ENCODE measurements at regions not wholly inside any gene's neighbourhood (a gene's known extent, or its start where the extent isn't known, plus 50 kb on each side); places are given as distances from the start of the nearest gene placed in this dataset.
A peak's percentile ranks its signal among the peaks of the same experiment; 100 is the strongest.

GRCh38 chr5:112685386-112685785, 52.3 kb upstream of the APC start:
- no peak for TF ChIP-seq CTCF (IDR thresholded peaks at IDR 0.05; ENCODE audit: control extremely low read depth, extremely low read depth)
- H3K36me3 ChIP-seq (ENCODE audit: control insufficient read depth in 4 of 4, insufficient read depth in 4 of 4, low read length in 4 of 4), result no peaks in the 10 kb centered on the region
- H3K27ac ChIP-seq (ENCODE audit: low read depth in 1 of 2, low read length in 1 of 2), result no peak overlapping the region
- no peak overlapping the region for H3K4me3 ChIP-seq
- no peaks in the 10 kb centered on the region for H3K9me3 ChIP-seq (ENCODE audit: control insufficient read depth in 4 of 4, insufficient read depth in 3 of 4, low read length in 3 of 4)
- no peak overlapping the region for H3K9ac ChIP-seq (ENCODE audit: insufficient read depth in 1 of 2, low read length in 2 of 2)
- H3K4me1 ChIP-seq (ENCODE audit: control insufficient read depth in 5 of 5, insufficient read depth in 5 of 5, low read length in 5 of 5), result peaks cover 0 to 2% (median 0%) of the 10 kb centered on the region in 5 donors
- ATAC-seq (ENCODE audit: insufficient read depth, low FRiP score), result no peak
- DNase-seq, result no peak
- no peaks in the 10 kb centered on the region for H3K27me3 ChIP-seq (ENCODE audit: control insufficient read depth in 3 of 3, insufficient read depth in 3 of 3, low read length in 2 of 3)

GRCh38 chr5:112685931-112686330, 51.8 kb upstream of the APC start:
- no peak overlapping the region for H3K9ac ChIP-seq (ENCODE audit: insufficient read depth in 1 of 2, low read length in 2 of 2)
- H3K27ac ChIP-seq (ENCODE audit: low read depth in 1 of 2, low read length in 1 of 2), result peak overlapping the region in 1 of 2 donors; percentile 21
- whole genome bisulfite sequencing, 2 donors, result 66 to 77% methylated on average over 2 of the region's 2 CpGs
- H3K27me3 ChIP-seq (ENCODE audit: control insufficient read depth in 3 of 3, insufficient read depth in 3 of 3, low read length in 2 of 3), result no peaks in the 10 kb centered on the region
- no peaks in the 10 kb centered on the region for H3K9me3 ChIP-seq (ENCODE audit: control insufficient read depth in 4 of 4, insufficient read depth in 3 of 4, low read length in 3 of 4)
- H3K36me3 ChIP-seq (ENCODE audit: control insufficient read depth in 4 of 4, insufficient read depth in 4 of 4, low read length in 4 of 4), result no peaks in the 10 kb centered on the region
- peak; percentile 43 to 60 (median 52) for DNase-seq
- no peak overlapping the region for H3K4me3 ChIP-seq
- H3K4me1 ChIP-seq (ENCODE audit: control insufficient read depth in 5 of 5, insufficient read depth in 5 of 5, low read length in 5 of 5), result peaks cover 0 to 2% (median 0%) of the 10 kb centered on the region in 5 donors
- TF ChIP-seq CTCF (IDR thresholded peaks at IDR 0.05; ENCODE audit: control extremely low read depth, extremely low read depth), result no peak
- no peak for ATAC-seq (ENCODE audit: insufficient read depth, low FRiP score)

- Histone ChIP-seq H3K36me3 (ENCODE audit: control insufficient read depth in 4 of 4, insufficient read depth in 4 of 4, low read length in 4 of 4) (no peaks in the 10 kb centered on the region), H3K27ac (ENCODE audit: low read depth in 1 of 2, low read length in 1 of 2) (no peak overlapping the region), H3K4me3 (no peak overlapping the region), H3K9me3 (ENCODE audit: control insufficient read depth in 4 of 4, insufficient read depth in 3 of 4, low read length in 3 of 4) (no peaks in the 10 kb centered on the region), H3K9ac (ENCODE audit: insufficient read depth in 1 of 2, low read length in 2 of 2) (no peak overlapping the region), H3K4me1 (ENCODE audit: control insufficient read depth in 5 of 5, insufficient read depth in 5 of 5, low read length in 5 of 5) (peaks cover 0 to 2% (median 0%) of the 10 kb centered on the region in 5 donors), H3K27me3 (ENCODE audit: control insufficient read depth in 3 of 3, insufficient read depth in 3 of 3, low read length in 2 of 3) (no peaks in the 10 kb centered on the region)
- no peak for TF ChIP-seq CTCF (IDR thresholded peaks at IDR 0.05; ENCODE audit: control extremely low read depth, extremely low read depth)
- DNase-seq (no peak), ATAC-seq (ENCODE audit: insufficient read depth, low FRiP score) (no peak)
- WGBS, 2 donors, result 93 to 95% methylated on average over 2 of the region's 2 CpGs
These were observed 51.0 kb upstream of the APC start for GRCh38 chr5:112686675-112687074.

- H3K9ac ChIP-seq (ENCODE audit: insufficient read depth in 1 of 2, low read length in 2 of 2), result no peak overlapping the region
- TF ChIP-seq CTCF (IDR thresholded peaks at IDR 0.05; ENCODE audit: control extremely low read depth, extremely low read depth), result no peak
- H3K9me3 ChIP-seq (ENCODE audit: control insufficient read depth in 4 of 4, insufficient read depth in 3 of 4, low read length in 3 of 4), result no peaks in the 10 kb centered on the region
- no peak overlapping the region for H3K4me3 ChIP-seq
- no peak for ATAC-seq (ENCODE audit: insufficient read depth, low FRiP score)
- H3K4me1 ChIP-seq (ENCODE audit: control insufficient read depth in 5 of 5, insufficient read depth in 5 of 5, low read length in 5 of 5), result peaks cover 0 to 2% (median 0%) of the 10 kb centered on the region in 5 donors
- H3K27ac ChIP-seq (ENCODE audit: low read depth in 1 of 2, low read length in 1 of 2), result no peak overlapping the region
- no peaks in the 10 kb centered on the region for H3K36me3 ChIP-seq (ENCODE audit: control insufficient read depth in 4 of 4, insufficient read depth in 4 of 4, low read length in 4 of 4)
- H3K27me3 ChIP-seq (ENCODE audit: control insufficient read depth in 3 of 3, insufficient read depth in 3 of 3, low read length in 2 of 3), result no peaks in the 10 kb centered on the region
- DNase-seq, result no peak
These were observed 50.4 kb upstream of the APC start for GRCh38 chr5:112687306-112687705.

All from lung (tissue), 11 donors.